Glutamatergic neuron (in vitro differentiated cells): ENCODE measurements at regions not wholly inside any gene's neighbourhood (a gene's known extent, or its start where the extent isn't known, plus 50 kb on each side); places are given as distances from the start of the nearest gene placed in this dataset.

Experiments used
- DNase-seq: peaks from one replicate; pipeline ENCODE4 v3.0.0; 2022
- H3K27ac Mint-ChIP-seq: one replicate; pipeline ENCODE4 v1.8.0; 2020; ENCODE audit warnings: mild to moderate bottlenecking, mixed read lengths, inconsistent platforms; ENCODE audit not compliant: unreplicated experiment
- H3K27me3 Mint-ChIP-seq: one replicate; pipeline ENCODE4 v1.8.0; 2020; ENCODE audit warnings: mild to moderate bottlenecking, moderate library complexity, mixed read lengths, inconsistent platforms; ENCODE audit not compliant: unreplicated experiment
- H3K36me3 Mint-ChIP-seq: one replicate; pipeline ENCODE4 v1.8.0; 2020; ENCODE audit warnings: mild to moderate bottlenecking, mixed read lengths, inconsistent platforms; ENCODE audit not compliant: unreplicated experiment
- H3K4me1 Mint-ChIP-seq: one replicate; pipeline ENCODE4 v1.8.0; 2020; ENCODE audit warnings: mild to moderate bottlenecking, low read depth, mixed read lengths, inconsistent platforms; ENCODE audit not compliant: unreplicated experiment
- H3K4me3 Mint-ChIP-seq: one replicate; pipeline ENCODE4 v1.8.0; 2020; ENCODE audit warnings: mild to moderate bottlenecking, mixed read lengths, inconsistent platforms; ENCODE audit not compliant: unreplicated experiment
- H3K9me3 Mint-ChIP-seq: one replicate; pipeline ENCODE4 v1.8.0; 2020; ENCODE audit warnings: mild to moderate bottlenecking, moderate library complexity, mixed read lengths, inconsistent platforms; ENCODE audit not compliant: unreplicated experiment
- TF ChIP-seq, protein P1 (sequence below): fragments of 200-600 bp; sonication (generic); IDR thresholded peaks from one replicate; pipeline ENCODE4 v1.5.0; 2021; ENCODE audit not compliant: partially characterized antibody, unreplicated experiment

DNA sequence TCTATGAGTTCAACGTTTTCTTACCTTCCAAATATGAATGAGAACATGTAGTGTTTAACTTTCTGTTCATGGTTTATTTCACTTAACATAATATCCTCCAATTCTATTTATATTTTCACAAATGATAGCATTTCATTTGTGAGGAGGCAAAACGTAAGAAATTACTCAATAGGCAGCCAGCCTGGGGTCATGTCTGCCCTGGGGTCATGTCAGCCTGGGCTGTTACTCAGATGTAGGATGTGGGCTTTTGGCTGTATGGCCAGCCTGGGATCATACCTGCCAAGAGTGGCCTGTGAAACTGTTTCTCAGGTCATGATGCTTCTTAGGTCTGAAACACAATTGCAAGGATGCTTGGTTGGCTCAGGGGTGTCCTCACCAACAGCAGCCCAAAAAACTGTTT, 187.0 kb downstream of the FBXO8 start:
- TF ChIP-seq, protein P1, sequence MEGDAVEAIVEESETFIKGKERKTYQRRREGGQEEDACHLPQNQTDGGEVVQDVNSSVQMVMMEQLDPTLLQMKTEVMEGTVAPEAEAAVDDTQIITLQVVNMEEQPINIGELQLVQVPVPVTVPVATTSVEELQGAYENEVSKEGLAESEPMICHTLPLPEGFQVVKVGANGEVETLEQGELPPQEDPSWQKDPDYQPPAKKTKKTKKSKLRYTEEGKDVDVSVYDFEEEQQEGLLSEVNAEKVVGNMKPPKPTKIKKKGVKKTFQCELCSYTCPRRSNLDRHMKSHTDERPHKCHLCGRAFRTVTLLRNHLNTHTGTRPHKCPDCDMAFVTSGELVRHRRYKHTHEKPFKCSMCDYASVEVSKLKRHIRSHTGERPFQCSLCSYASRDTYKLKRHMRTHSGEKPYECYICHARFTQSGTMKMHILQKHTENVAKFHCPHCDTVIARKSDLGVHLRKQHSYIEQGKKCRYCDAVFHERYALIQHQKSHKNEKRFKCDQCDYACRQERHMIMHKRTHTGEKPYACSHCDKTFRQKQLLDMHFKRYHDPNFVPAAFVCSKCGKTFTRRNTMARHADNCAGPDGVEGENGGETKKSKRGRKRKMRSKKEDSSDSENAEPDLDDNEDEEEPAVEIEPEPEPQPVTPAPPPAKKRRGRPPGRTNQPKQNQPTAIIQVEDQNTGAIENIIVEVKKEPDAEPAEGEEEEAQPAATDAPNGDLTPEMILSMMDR = no peak
- Mint-ChIP-seq H3K27me3 (no peaks in the 10 kb centered on the region), H3K9me3 (no peaks in the 10 kb centered on the region), H3K4me1 (no peaks in the 10 kb centered on the region), H3K36me3 (no peaks in the 10 kb centered on the region), H3K4me3 (no peak overlapping the region), H3K27ac (no peak overlapping the region)
- DNase-seq = no peak

GRCh38 chr4:174091130-174091529, 192.3 kb downstream of the FBXO8 start:
- H3K36me3 Mint-ChIP-seq = no peaks in the 10 kb centered on the region
- TF ChIP-seq, protein P1 = no peak
- no peak for DNase-seq
- H3K4me3 Mint-ChIP-seq = no peak overlapping the region
- H3K27me3 Mint-ChIP-seq = no peaks in the 10 kb centered on the region
- no peaks in the 10 kb centered on the region for H3K9me3 Mint-ChIP-seq
- H3K27ac Mint-ChIP-seq = no peak overlapping the region
- H3K4me1 Mint-ChIP-seq = peaks cover 4% of the 10 kb centered on the region

GRCh38 chr4:174089711-174090110, 193.8 kb downstream of the FBXO8 start:
- TF ChIP-seq, protein P1 = no peak
- no peaks in the 10 kb centered on the region for H3K36me3 Mint-ChIP-seq
- H3K4me1 Mint-ChIP-seq = peaks cover 4% of the 10 kb centered on the region
- no peak for DNase-seq
- H3K27ac Mint-ChIP-seq = no peak overlapping the region
- no peaks in the 10 kb centered on the region for H3K27me3 Mint-ChIP-seq
- no peak overlapping the region for H3K4me3 Mint-ChIP-seq
- no peaks in the 10 kb centered on the region for H3K9me3 Mint-ChIP-seq

DNA sequence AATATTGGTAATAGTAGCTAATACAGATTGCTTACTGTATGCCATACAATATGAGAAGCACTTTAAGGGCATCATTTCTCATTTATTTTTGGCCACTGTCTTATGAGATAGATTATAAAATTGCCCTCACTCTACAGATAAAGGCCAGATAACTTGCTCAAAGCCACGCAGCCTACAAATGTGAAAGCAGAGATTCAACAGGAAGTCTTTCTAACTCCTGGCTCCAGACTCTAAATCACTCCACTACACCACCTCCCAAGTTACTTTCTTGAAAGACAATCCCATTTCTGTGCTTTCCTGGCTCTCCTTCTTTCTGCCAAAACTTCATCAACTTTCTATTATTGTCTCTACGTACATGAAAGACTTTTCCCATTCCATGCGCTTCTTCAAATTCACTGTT, 194.7 kb downstream of the FBXO8 start:
- no peak overlapping the region for H3K4me3 Mint-ChIP-seq
- H3K36me3 Mint-ChIP-seq = no peaks in the 10 kb centered on the region
- peaks cover 4% of the 10 kb centered on the region for H3K4me1 Mint-ChIP-seq
- H3K27ac Mint-ChIP-seq = no peak overlapping the region
- DNase-seq = no peak
- TF ChIP-seq, protein P1 = no peak
- H3K9me3 Mint-ChIP-seq = no peaks in the 10 kb centered on the region
- no peaks in the 10 kb centered on the region for H3K27me3 Mint-ChIP-seq

DNA sequence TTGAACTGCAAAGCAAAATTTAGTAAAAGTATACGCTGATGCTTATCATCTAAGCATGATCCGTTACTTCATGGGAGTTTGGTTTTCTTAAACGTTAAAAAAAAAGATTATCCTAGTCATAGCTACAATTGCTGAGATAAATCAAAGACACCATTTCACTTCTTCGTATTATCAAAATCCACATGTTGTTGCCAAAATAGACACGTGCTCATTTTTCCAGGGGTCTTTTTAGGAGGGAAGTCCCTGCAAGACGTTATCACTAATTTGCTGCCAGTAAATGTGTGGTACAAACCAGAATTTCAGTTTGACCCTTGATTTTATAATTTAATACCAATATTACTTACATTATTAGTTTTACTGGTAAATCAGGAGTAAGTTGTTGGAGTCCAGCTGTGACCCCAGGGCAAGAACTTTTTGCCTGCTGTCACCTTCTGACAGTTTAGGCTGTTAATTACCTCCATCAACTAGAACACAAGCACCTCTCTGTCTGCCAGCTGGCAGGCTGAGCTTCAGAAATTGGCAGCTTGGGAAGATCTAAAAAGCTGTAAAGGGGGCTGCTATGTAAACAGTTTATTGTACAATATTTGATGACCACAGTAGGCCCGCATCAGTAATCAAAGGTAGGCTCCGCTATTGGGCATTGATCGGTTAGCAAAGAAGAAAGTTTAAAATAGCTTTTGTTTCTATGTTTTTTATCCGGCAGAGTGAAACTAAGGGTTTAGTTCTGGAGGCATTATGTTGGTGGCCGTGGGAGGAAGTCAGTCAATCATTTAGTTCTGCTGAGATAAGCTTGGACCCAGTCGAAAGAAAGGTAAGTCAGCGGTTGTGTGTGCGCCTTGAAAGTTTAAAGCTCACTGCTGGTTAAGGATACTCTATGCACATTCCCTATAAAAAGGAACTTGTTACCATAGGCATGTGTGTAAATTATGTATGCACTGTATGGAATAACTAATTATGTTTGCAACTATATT, 196.4 kb downstream of the FBXO8 start:
- Mint-ChIP-seq H3K9me3 (no peaks in the 10 kb centered on the region), H3K4me3 (no peak overlapping the region), H3K36me3 (no peaks in the 10 kb centered on the region), H3K27ac (no peak overlapping the region), H3K27me3 (no peaks in the 10 kb centered on the region), H3K4me1 (peaks cover 4% of the 10 kb centered on the region)
- no peak for DNase-seq
- TF ChIP-seq, protein P1 = no peak
